ENCODE measurements at regions not wholly inside any gene's neighbourhood (a gene's known extent, or its start where the extent isn't known, plus 50 kb on each side); places are given as distances from the start of the nearest gene placed in this dataset.

DNA sequence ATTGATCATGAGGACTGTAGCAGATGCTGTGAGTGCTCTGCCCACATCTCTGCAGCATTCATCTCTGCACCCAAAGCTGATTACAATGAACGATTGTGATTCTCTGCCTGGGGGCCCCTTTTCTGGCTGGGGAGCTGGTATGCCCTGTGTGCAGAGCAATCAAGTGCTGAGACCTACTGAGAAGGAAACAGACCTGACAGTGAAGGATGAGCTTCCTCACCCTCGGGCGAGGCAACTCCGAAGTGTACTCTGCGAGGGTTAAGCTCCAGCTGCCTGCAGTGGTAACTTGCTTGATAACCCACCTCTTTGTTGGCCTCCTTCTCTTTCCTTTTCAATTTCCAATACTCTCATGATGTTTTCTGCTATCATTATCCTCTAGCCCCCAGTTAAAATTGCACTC lies 56.0 kb upstream of the ADRA1D start:
- no peak overlapping the region for H2AFZ ChIP-seq (ENCODE audit: low read length)
- no peaks in the 10 kb centered on the region for H4K20me1 ChIP-seq (ENCODE audit: control insufficient read depth, extremely low read depth, insufficient read depth, low read length)
- no peak overlapping the region for H3K4me3 ChIP-seq (replicated peaks in 1 of 4; ENCODE audit: control extremely low read depth in 1 of 4, insufficient read depth in 1 of 4, low read depth in 3 of 4, low read length in 4 of 4)
- H3K9me3 ChIP-seq (ENCODE audit: control insufficient read depth, insufficient read depth, low read depth, low read length), result no peaks in the 10 kb centered on the region
- no peak overlapping the region for H3K4me2 ChIP-seq (ENCODE audit: extremely low read depth, insufficient read depth, low read length)
- no peak overlapping the region for H3K9ac ChIP-seq (ENCODE audit: insufficient read depth, low read length)
- H3K4me1 ChIP-seq (ENCODE audit: control insufficient read depth, extremely low read depth, insufficient read depth, low read length), result peaks cover 4% of the 10 kb centered on the region
- no peaks in the 10 kb centered on the region for H3K36me3 ChIP-seq (ENCODE audit: control insufficient read depth, insufficient read depth, low read length)
- peaks cover 3% of the 10 kb centered on the region for H3K27me3 ChIP-seq (ENCODE audit: control insufficient read depth, insufficient read depth, low read length)
- no peak for DNase-seq (ENCODE audit: low read depth in 2 of 2)
- TF ChIP-seq, protein P1, sequence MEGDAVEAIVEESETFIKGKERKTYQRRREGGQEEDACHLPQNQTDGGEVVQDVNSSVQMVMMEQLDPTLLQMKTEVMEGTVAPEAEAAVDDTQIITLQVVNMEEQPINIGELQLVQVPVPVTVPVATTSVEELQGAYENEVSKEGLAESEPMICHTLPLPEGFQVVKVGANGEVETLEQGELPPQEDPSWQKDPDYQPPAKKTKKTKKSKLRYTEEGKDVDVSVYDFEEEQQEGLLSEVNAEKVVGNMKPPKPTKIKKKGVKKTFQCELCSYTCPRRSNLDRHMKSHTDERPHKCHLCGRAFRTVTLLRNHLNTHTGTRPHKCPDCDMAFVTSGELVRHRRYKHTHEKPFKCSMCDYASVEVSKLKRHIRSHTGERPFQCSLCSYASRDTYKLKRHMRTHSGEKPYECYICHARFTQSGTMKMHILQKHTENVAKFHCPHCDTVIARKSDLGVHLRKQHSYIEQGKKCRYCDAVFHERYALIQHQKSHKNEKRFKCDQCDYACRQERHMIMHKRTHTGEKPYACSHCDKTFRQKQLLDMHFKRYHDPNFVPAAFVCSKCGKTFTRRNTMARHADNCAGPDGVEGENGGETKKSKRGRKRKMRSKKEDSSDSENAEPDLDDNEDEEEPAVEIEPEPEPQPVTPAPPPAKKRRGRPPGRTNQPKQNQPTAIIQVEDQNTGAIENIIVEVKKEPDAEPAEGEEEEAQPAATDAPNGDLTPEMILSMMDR (conservative IDR thresholded peaks at IDR 0.05 in 1 of 2, IDR thresholded peaks at IDR 0.05 in 1 of 2; ENCODE audit: low read depth in 1 of 2, low read length in 2 of 2), result no peak
- TF ChIP-seq EZH2 (IDR thresholded peaks at IDR 0.05; ENCODE audit: low read length, missing control alignments), result no peak
- H3K79me2 ChIP-seq (ENCODE audit: control insufficient read depth, insufficient read depth, low read length), result no peaks in the 10 kb centered on the region
- no peak overlapping the region for H3K27ac ChIP-seq (ENCODE audit: insufficient read depth, low read length)

DNA sequence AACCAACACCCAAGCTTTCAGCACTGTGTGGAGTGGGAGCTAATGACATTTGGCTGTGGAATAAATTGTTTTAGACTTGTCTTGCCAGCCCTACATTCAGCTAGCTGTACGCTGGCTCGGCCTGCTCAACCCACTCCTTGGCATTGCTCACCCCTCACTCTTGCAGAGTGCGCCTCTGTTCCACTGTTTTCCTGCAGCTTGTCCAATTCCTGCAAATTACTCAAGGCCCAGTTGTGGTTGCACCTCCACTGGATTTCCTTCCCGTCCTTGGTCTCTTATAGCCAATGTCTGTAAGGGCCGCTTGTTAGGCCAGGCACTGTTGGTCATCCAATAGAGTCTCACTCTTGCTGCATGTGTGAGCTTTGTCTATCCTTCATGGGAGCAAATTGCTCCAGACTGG lies 55.5 kb upstream of the ADRA1D start:
- no peaks in the 10 kb centered on the region for H3K79me2 ChIP-seq (ENCODE audit: control insufficient read depth, insufficient read depth, low read length)
- no peak overlapping the region for H2AFZ ChIP-seq (ENCODE audit: low read length)

DNA sequence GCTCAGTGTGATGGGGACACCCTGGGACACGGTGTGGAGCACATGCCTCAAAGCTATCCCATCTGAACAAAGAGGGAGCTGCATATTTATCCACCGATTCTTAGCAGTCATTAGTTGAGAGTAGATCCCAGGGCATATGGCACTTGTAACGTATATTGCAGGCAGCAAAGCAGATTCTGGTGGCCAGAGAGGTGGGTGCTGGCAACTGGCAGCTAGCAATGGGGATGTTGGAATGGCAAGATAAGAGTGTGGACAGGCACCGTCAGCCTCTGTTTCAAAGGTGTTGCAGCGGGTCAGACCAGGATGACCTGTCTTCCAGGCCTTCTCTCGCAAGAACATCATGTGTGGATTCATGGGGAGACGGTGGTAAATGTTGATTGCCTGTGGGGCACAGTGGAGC lies 54.0 kb upstream of the ADRA1D start:
- Histone ChIP-seq H3K79me2 (ENCODE audit: control insufficient read depth, insufficient read depth, low read length) (no peaks in the 10 kb centered on the region), H2AFZ (ENCODE audit: low read length) (no peak overlapping the region), H4K20me1 (ENCODE audit: control insufficient read depth, extremely low read depth, insufficient read depth, low read length) (no peaks in the 10 kb centered on the region), H3K4me2 (ENCODE audit: extremely low read depth, insufficient read depth, low read length) (no peak overlapping the region), H3K9me3 (ENCODE audit: control insufficient read depth, insufficient read depth, low read depth, low read length) (no peaks in the 10 kb centered on the region), H3K9ac (ENCODE audit: insufficient read depth, low read length) (no peak overlapping the region), H3K36me3 (ENCODE audit: control insufficient read depth, insufficient read depth, low read length) (no peaks in the 10 kb centered on the region), H3K4me3 (replicated peaks in 1 of 4; ENCODE audit: control extremely low read depth in 1 of 4, insufficient read depth in 1 of 4, low read depth in 3 of 4, low read length in 4 of 4) (no peak overlapping the region), H3K27ac (ENCODE audit: insufficient read depth, low read length) (no peak overlapping the region), H3K4me1 (ENCODE audit: control insufficient read depth, extremely low read depth, insufficient read depth, low read length) (peaks cover 2% of the 10 kb centered on the region), H3K27me3 (ENCODE audit: control insufficient read depth, insufficient read depth, low read length) (peaks cover 3% of the 10 kb centered on the region)
- TF ChIP-seq, protein P1 (conservative IDR thresholded peaks at IDR 0.05 in 1 of 2, IDR thresholded peaks at IDR 0.05 in 1 of 2; ENCODE audit: low read depth in 1 of 2, low read length in 2 of 2), result no peak
- no peak for TF ChIP-seq EZH2 (IDR thresholded peaks at IDR 0.05; ENCODE audit: low read length, missing control alignments)
- no peak for DNase-seq (ENCODE audit: low read depth in 2 of 2)

More for the DNA sequence above, 55.5 kb upstream of the ADRA1D start:
- H3K9ac ChIP-seq (ENCODE audit: insufficient read depth, low read length), result no peak overlapping the region
- no peaks in the 10 kb centered on the region for H3K36me3 ChIP-seq (ENCODE audit: control insufficient read depth, insufficient read depth, low read length)
- H3K4me3 ChIP-seq (replicated peaks in 1 of 4; ENCODE audit: control extremely low read depth in 1 of 4, insufficient read depth in 1 of 4, low read depth in 3 of 4, low read length in 4 of 4), result no peak overlapping the region
- H3K4me1 ChIP-seq (ENCODE audit: control insufficient read depth, extremely low read depth, insufficient read depth, low read length), result peaks cover 5% of the 10 kb centered on the region
- no peak for DNase-seq (ENCODE audit: low read depth in 2 of 2)
- H4K20me1 ChIP-seq (ENCODE audit: control insufficient read depth, extremely low read depth, insufficient read depth, low read length), result no peaks in the 10 kb centered on the region
- H3K27ac ChIP-seq (ENCODE audit: insufficient read depth, low read length), result no peak overlapping the region
- no peak overlapping the region for H3K4me2 ChIP-seq (ENCODE audit: extremely low read depth, insufficient read depth, low read length)
- TF ChIP-seq EZH2 (IDR thresholded peaks at IDR 0.05; ENCODE audit: low read length, missing control alignments), result no peak
- TF ChIP-seq, protein P1 (conservative IDR thresholded peaks at IDR 0.05 in 1 of 2, IDR thresholded peaks at IDR 0.05 in 1 of 2; ENCODE audit: low read depth in 1 of 2, low read length in 2 of 2), result no peak
- H3K27me3 ChIP-seq (ENCODE audit: control insufficient read depth, insufficient read depth, low read length), result peaks cover 3% of the 10 kb centered on the region
- no peaks in the 10 kb centered on the region for H3K9me3 ChIP-seq (ENCODE audit: control insufficient read depth, insufficient read depth, low read depth, low read length)

Data from fibroblast of lung (primary cell).